GM21390 (cell line): ENCODE measurements at regions not wholly inside any gene's neighbourhood (a gene's known extent, or its start where the extent isn't known, plus 50 kb on each side); places are given as distances from the start of the nearest gene placed in this dataset.

Experiments
- ATAC-seq: cut with Tn5 transposase; IDR thresholded peaks from one replicate; pipeline ENCODE4 v1.9.1; 2021; ENCODE audit not compliant: unreplicated experiment

DNA sequence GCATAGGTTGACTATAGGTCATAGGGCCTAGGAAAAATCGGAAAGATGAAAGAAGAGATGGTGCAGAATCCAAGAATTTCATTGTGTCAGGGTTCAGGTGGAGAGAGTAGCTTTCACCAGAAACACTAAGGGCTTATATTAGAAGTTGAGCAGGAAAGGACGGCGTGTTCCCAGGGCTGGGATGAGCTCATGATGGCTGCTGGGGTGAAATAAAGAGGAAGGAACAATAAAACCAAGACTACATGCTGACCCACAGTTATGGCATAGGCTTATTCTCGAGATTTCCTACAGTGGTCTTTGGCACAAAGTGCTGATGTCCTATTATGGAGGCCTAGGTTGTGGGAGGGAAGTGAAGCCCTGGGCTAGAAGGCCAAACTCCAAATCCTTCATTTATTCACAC is 195.8 kb downstream of the PTEN start:
- ATAC-seq = no peak

DNA sequence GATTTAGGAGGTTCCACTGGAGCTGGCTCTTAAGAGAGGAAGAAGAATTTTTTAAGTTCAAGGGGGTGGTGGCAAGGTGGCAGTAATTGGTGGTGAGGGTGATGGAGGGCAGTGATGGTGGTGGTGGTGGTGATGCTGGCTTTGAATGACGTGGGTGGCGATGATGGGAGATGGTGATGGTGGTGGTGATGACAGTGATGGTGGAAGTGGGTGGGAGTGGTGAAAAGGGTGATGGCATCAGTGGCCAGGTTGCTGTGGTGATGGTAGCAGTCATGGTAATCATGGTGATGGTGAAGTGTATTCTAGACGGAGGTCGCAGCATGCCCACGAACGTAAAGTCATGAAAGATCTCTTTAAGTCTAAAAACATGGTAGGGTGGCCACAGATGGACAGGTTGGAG is 197.3 kb downstream of the PTEN start:
- ATAC-seq = no peak

DNA sequence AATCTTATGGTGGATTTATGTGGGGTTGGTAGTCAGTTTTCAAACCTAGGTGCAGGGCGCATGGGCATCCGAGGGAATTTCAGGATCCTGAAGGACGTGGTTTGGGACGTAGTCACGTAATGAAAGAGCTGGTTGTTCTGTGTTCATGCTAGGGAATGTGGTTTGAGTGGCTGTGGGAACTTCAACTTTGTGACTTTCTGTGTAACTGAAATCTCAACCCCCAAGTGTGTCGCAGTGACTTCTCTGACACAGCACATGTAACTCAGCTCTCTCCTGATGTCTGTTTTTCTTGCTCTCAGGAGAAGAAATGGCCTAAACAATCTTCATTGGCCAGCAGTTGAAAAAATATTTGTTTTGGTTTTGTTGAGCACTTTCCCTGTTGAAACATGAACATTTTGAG is 199.0 kb downstream of the PTEN start:
- no peak for ATAC-seq

GRCh38 chr10:88062798-88063472 is 199.5 kb downstream of the PTEN start:
- ATAC-seq = no peak

DNA sequence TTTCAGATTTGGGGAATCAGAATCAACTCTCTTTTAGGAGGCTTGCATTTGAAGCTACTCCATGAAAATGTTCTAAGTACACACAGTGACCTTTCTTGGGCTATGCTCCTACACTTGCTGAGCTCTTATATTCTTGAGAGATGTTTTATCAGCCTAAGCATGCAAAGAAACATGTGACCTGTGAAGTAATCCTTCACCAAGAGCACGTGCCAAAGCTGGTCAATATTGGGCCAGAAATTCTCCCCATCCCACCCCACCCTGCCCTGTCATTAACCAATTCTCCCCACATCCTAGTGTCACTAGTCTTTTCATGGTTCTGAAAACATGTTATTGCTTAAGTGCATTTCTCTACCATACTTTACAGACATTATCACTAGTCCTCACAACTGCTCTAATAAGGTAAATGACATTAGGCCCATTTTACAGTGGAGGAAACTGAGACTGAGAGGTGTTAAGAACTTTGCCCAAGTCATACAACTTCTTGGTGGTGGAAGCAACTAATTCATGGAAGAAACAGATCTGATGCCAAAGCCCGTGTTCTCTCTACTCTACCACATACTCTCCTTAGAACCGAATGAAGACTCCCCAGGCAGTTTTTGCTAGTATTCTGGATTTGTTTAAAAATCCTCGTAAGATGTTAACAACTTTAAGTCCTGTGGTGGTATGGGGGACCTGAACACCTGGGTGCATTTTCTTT is 200.6 kb downstream of the PTEN start:
- ATAC-seq = no peak

GRCh38 chr10:88064608-88065382 is 201.4 kb downstream of the PTEN start:
- ATAC-seq = peak; percentile 65

DNA sequence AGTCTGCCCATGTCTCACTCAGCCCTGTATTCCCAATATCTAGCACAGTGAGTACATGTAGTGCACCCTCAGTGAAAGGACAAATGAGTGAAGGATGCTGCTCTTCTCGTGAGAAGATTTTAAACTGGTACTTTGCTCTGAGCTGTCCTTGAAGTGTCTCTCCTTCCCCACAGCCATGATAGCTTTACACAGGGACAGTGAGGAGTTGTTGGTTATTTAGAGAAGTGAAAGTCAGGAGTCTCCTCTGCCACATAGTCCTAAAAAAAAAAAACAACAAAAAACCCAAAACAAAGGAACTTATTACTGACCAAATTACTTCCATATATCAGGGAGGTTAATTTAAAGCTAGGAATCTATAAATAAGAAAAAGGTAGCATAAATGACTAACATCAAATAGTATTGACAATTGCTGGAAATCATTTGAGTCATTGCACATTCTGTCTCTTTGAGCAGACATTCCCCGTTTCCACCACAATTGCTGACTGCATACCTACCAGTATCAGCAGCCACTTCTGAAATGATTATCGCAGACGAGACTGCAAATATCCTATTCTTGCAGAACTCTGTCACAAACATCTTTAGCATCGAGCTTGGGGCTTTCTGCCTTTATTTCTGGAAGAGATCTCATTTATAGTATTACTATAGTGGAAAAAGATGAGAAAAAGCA is 202.1 kb downstream of the PTEN start:
- peak; percentile 24 for ATAC-seq

DNA sequence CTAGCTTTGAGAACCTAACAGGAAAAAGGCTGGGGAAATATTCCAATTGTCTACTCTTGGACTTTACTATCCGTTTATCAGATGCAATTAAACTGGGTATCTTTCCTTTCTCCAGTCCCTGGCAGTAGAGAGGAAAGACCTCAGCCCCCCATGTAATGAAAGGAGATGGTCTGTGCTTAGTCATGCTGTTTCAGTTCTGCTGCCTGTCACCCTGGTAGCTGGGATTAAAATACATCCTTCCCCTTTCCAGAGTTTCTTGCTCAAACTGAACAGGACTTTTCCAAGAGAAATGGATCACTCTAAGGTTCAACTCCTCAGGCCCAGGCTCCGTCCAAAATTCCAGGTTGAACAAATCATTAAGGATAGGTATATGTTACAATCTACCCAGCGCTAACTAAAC is 202.9 kb downstream of the PTEN start:
- ATAC-seq = no peak

DNA sequence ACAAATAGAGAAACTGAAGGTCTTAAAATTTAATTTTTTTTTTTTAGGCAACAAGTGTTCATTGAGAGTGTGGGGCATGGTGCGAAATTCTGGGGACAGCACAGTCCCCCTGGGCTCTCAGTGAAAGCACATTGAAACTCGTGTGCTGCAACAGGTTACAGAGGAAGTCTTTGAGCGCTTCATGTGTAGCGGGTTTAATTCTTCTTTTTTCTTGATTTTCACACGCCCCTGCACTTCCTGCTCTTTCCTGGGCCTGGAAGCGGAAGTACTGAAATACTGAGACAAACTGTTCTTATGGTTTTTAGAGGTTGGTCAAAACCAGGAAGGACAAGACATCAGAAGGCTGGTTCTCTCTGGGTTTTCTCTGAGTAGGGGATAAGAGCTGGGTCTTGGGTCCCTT is 203.5 kb downstream of the PTEN start:
- ATAC-seq = no peak

DNA sequence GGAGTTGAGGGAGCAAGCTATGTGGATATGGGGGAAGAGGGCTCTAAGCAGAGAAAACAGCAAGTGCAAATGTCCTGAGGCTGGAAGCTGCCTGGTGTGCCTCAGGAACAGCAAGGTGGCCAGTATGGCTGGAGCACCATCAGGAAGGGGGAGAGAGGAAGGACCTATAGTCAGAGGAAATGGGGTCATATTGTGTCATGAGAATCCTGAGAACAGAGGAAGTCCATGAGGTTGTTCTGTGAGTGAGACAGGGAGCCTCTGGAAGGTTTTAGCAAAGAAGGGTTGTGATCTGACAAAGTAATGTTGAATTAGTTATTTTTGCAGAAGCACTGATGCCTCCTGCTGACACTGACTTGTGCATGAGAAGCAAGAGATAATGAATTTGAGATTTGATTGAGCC is 204.3 kb downstream of the PTEN start:
- no peak for ATAC-seq

GRCh38 chr10:88069338-88069737 is 205.9 kb downstream of the PTEN start:
- no peak for ATAC-seq

GRCh38 chr10:88070080-88070880 is 206.9 kb downstream of the PTEN start:
- peak; percentile 59 for ATAC-seq

- no peak for ATAC-seq
Measured at GRCh38 chr10:88071879-88072278, 208.5 kb downstream of the PTEN start.

- no peak for ATAC-seq
Measured at GRCh38 chr10:88073682-88074081, 210.3 kb downstream of the PTEN start.

DNA sequence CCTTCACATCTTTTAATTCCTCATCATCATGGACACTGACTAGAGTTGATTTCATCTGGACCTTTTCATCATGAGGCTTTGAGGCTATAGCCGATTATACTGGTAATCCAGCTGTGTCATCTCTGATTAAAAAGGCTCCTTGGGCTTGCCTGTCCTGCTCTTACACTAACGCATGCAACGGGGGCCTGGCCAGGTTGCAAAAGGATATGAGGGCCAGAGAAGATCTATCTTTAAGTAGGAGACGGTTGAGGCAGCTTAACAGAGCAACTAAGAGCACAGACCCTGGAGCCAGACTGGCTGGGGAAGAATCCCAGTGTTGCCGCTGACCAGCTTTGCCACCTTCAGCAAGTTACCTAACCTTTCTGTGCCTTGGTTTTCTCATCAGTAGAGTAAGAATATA is 211.5 kb downstream of the PTEN start:
- ATAC-seq = no peak

DNA sequence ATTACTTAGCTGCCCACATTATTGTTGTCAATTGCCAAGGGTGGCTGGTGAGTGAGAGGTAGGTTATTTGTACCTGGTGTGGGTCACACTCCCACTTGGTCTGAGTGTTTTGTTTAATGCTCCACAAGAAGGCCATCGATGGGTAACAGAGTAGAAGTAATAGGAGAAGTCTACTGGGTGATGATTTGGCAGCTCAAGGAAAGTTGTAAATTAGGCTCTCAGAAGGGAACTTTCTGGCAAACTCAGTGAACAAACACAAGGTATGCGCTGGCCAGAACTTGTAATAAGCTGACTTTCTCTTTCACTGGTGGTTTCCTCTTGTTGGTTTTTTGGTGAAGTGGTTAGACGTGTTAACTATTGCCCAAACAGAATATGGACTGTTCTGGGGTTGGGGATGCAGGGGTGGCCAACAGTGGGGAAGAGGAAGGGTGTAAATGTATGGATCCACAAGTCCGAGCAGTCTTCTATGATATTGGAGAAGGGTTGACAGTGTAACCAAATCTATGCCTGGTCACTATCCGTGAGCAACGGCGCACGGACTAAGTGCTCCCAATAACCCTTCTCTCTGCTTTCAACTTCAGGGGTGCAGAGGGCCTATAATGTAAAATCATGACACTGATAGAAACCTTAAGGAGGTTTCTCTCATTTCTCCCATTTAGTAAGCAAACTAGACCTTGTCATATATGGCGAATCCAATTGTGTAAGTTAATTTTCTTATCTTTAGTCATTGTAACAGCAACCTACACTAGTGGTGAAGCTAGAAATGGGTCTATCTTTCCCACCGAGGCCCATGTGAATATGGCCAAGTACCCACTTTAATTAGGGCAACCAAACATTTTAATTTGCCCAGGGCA is 212.8 kb downstream of the PTEN start:
- peak; percentile 50 for ATAC-seq

GRCh38 chr10:88077977-88078376 is 214.6 kb downstream of the PTEN start:
- no peak for ATAC-seq

- ATAC-seq = peak; percentile 48
Measured at GRCh38 chr10:88080213-88080612, 216.8 kb downstream of the PTEN start.

- no peak for ATAC-seq
Measured at GRCh38 chr10:88081457-88082054, 218.1 kb downstream of the PTEN start.
